K562 (cell line): ENCODE measurements at regions not wholly inside any gene's neighbourhood (a gene's known extent, or its start where the extent isn't known, plus 50 kb on each side); places are given as distances from the start of the nearest gene placed in this dataset.

Source experiments
- ATAC-seq: fragments of 200-7000 bp; cut with Tn5 transposase; 3 replicates; pipeline ENCODE4 v1.9.1; 2020; ENCODE audit warnings: moderate library complexity
- BruUV-seq: library from RNA; stranded (reverse); fragments of 400-500 nt; replicated peaks from 2 replicates; lab custom pipeline; 2021; lab: Mats Ljungman, UMichigan
- CTCF ChIA-PET: fragments of 300-600 bp; formaldehyde crosslinking; extraction: SDS; loops from one replicate; lab custom pipeline; 2021; ENCODE audit warnings: low intra/inter-chr PET ratio; lab: Yijun Ruan, JAX
- POLR2A ChIA-PET: fragments of 300-600, 350-650 bp; sonication (Branson Sonifier 250); formaldehyde crosslinking; extraction: SDS; loops from one replicate; lab custom pipeline; 2021; ENCODE audit warnings: antibody characterized with exemption, inconsistent platforms; lab: Yijun Ruan, JAX
- DNase-seq, 4 experiments: peaks; one replicate each; pipeline versions ENCODE4 v3.0.0 to v3.0.0-alpha.2; 2011 to 2018; ENCODE audit warnings: low spot score in 3 of 4, mixed read lengths in 3 of 4; ENCODE audit errors: extremely low read depth in 1 of 4
- FAIRE-seq: peaks from 2 replicates; lab custom pipeline; 2011; peaks lifted over from hg19 to GRCh38; lab: Jason Lieb, UNC
- H2AFZ ChIP-seq: 2 replicates; pipeline ENCODE4 v1.6.0; 2011; ENCODE audit warnings: low read depth, low read length, control low read depth, inconsistent platforms
- H3K27ac ChIP-seq: fragments of 200-600 bp; 3 replicates; pipeline ENCODE4 v1.8.0; 2011; ENCODE audit warnings: low read depth, mild to moderate bottlenecking, control low read depth, inconsistent platforms, low read length, moderate library complexity, mixed read lengths; ENCODE audit errors: extremely low read depth
- H3K27me3 ChIP-seq, 2 experiments: fragments of 300-600 bp in 1 of 2; 2 replicates in 1 of 2; 3 replicates in 1 of 2; pipeline versions ENCODE4 v1.6.0 to v1.8.0; 2011; ENCODE audit warnings: inconsistent platforms in 2 of 2, low read length in 2 of 2, mild to moderate bottlenecking in 1 of 2, mixed read lengths in 1 of 2, moderate library complexity in 1 of 2; ENCODE audit not compliant: control insufficient read depth in 2 of 2, insufficient read depth in 2 of 2
- H3K36me3 ChIP-seq: fragments of 300-600 bp; 3 replicates; pipeline ENCODE4 v1.8.0; 2011; ENCODE audit warnings: mild to moderate bottlenecking, low read length, inconsistent platforms; ENCODE audit not compliant: control insufficient read depth, insufficient read depth
- H3K4me1 ChIP-seq, 2 experiments: fragments of 200-600 bp in 1 of 2; replicated peaks in 1 of 2; 2 replicates in 1 of 2; 3 replicates in 1 of 2; pipeline versions ENCODE4 v1.5.1 to v1.8.0; 2011; ENCODE audit warnings: inconsistent platforms in 2 of 2, low read length in 2 of 2, mild to moderate bottlenecking in 1 of 2, mixed read lengths in 1 of 2, moderate library complexity in 1 of 2; ENCODE audit not compliant: control insufficient read depth in 2 of 2, insufficient read depth in 2 of 2
- H3K4me2 ChIP-seq: 2 replicates; pipeline ENCODE4 v1.6.1; 2011; ENCODE audit warnings: low read length, control low read depth, inconsistent platforms, mixed read lengths; ENCODE audit not compliant: insufficient read depth
- H3K4me3 ChIP-seq: fragments of 200-600 bp; sonication (generic), shearing (Covaris generic); 2 replicates; pipeline ENCODE4 v1.5.1; 2016; ENCODE audit warnings: control low read depth, inconsistent platforms
- H3K79me2 ChIP-seq: fragments of 200-600 bp; 3 replicates; pipeline ENCODE4 v1.8.0; 2011; ENCODE audit warnings: low read length, inconsistent platforms; ENCODE audit not compliant: control insufficient read depth, insufficient read depth
- H3K9ac ChIP-seq, 2 experiments: 2 replicates each; pipeline versions ENCODE4 v1.6.0 to v1.6.1; 2011; ENCODE audit warnings: low read depth in 2 of 2, low read length in 2 of 2, control low read depth in 1 of 2, inconsistent platforms in 1 of 2, mild to moderate bottlenecking in 1 of 2, mixed read lengths in 1 of 2; ENCODE audit not compliant: insufficient read depth in 1 of 2
- H3K9me1 ChIP-seq: one replicate; pipeline ENCODE4 v1.6.0; 2011; ENCODE audit warnings: inconsistent platforms, mild to moderate bottlenecking, low read length, moderate library complexity; ENCODE audit not compliant: control insufficient read depth, insufficient read depth
- H3K9me3 ChIP-seq: replicated peaks from 2 replicates; pipeline ENCODE4 v1.5.1; 2011; ENCODE audit warnings: low read depth, low read length, inconsistent platforms; ENCODE audit not compliant: control insufficient read depth, insufficient read depth
- H4K20me1 ChIP-seq: replicated peaks from 2 replicates; pipeline ENCODE4 v1.6.1; 2011; ENCODE audit warnings: low read length, inconsistent platforms, mixed read lengths; ENCODE audit not compliant: control insufficient read depth, insufficient read depth
- BMI1 ChIP-seq: fragments of 150-350 bp; IDR thresholded peaks from 2 replicates; pipeline ENCODE4 v1.6.1; 2014; ENCODE audit warnings: low read length
- HDAC6 ChIP-seq: IDR thresholded peaks from 2 replicates; pipeline ENCODE4 v1.6.1; 2012; ENCODE audit warnings: low read depth, mild to moderate bottlenecking, control low read depth, inconsistent platforms, low read length, moderate library complexity
- HMG20B ChIP-seq: fragments of 250-450 bp; sonication (Bioruptor Pico); IDR thresholded peaks from 2 replicates; pipeline ENCODE4 v1.5.0; 2021; ENCODE audit warnings: mild to moderate bottlenecking
- JUN ChIP-seq, 2 experiments: sonication (generic) in 1 of 2; formaldehyde crosslinking in 1 of 2; IDR thresholded peaks; 2 replicates each; pipeline versions ENCODE4 v1.6.1 to v1.8.0; 2012 to 2022; ENCODE audit warnings: borderline replicate concordance in 2 of 2, mild to moderate bottlenecking in 2 of 2, improper control_type of control experiment in 1 of 2, low read depth in 1 of 2, low read length in 1 of 2, missing genetic modification reagents in 1 of 2
- JUND ChIP-seq, 2 experiments: IDR thresholded peaks; 2 replicates in 1 of 2; 3 replicates in 1 of 2; pipeline ENCODE4 v1.6.1; 2011; ENCODE audit warnings: borderline replicate concordance in 2 of 2, low read depth in 2 of 2, low read length in 2 of 2, improper control_type of control experiment in 1 of 2, missing biosample characterization in 1 of 2, missing genetic modification characterization in 1 of 2, missing genetic modification reagents in 1 of 2
- SOX6 ChIP-seq: fragments of 450-650 bp; IDR thresholded peaks from 2 replicates; pipeline ENCODE4 v1.6.1; 2014; ENCODE audit warnings: mild to moderate bottlenecking
- TEAD1 ChIP-seq, 2 experiments: fragments of 450-650 bp in 1 of 2; sonication (generic) in 1 of 2; formaldehyde crosslinking; IDR thresholded peaks; 2 replicates each; pipeline versions ENCODE4 v1.4.0 to v1.8.0; 2020 to 2022; ENCODE audit warnings: mild to moderate bottlenecking in 2 of 2, missing genetic modification reagents in 1 of 2
- ZEB2 ChIP-seq: fragments of 450-650 bp; IDR thresholded peaks from 2 replicates; pipeline ENCODE4 v1.6.1; 2016
- ZKSCAN3 ChIP-seq: fragments of 250-450 bp; sonication (Bioruptor Pico); IDR thresholded peaks from 2 replicates; pipeline ENCODE4 v1.4.0; 2020
- WGBS: fragments of 100-300 bp; shearing (Covaris generic); methylation state at CpG from one replicate; pipeline ENCODE4 v1.1.6; 2016; ENCODE audit warnings: low coverage, mixed read lengths; ENCODE audit not compliant: insufficient coverage; ENCODE audit errors: missing lambda C conversion rate; 5-methylcytosine and 5-hydroxymethylcytosine counted together
- in situ Hi-C: fragments of 300-500 bp; cut with MboI; formaldehyde crosslinking; loops from 4 replicates; pipeline ENCODE4 v1.15.0; 2018; ENCODE audit warnings: inconsistent platforms, mixed read lengths
- intact Hi-C: fragments of 100-400 bp; cut with micrococcal nuclease; formaldehyde crosslinking; loops from 2 replicates; pipeline ENCODE4 v1.14.2; 2022
- TF ChIP-seq, protein P1 (sequence below): fragments of 450-650 bp; formaldehyde crosslinking; IDR thresholded peaks from 2 replicates; pipeline ENCODE4 v1.4.0; 2020; ENCODE audit warnings: mild to moderate bottlenecking, moderate library complexity

DNA sequence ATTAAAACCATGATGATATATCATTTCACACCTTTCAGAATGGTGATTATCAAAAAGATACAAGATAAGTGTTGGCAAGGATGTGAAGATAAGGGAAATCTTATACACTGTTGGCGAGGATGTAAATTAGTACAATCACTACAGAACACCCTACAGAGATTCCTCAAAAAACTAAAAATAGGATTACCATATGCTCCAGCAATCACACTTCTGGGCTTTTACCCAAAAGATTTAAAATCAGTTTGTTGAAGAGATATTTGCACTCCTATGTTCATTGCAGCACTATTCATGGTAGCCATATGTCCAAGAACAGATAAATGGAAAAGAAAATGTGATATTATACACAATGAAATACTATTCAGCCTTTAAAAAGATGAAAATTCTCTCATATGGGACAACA lies 240.4 kb downstream of the GABRG1 start:
- no peaks in the 10 kb centered on the region for H3K36me3 ChIP-seq
- TF ChIP-seq SOX6 (no peak), HDAC6 (no peak)
- TF ChIP-seq, protein P1, sequence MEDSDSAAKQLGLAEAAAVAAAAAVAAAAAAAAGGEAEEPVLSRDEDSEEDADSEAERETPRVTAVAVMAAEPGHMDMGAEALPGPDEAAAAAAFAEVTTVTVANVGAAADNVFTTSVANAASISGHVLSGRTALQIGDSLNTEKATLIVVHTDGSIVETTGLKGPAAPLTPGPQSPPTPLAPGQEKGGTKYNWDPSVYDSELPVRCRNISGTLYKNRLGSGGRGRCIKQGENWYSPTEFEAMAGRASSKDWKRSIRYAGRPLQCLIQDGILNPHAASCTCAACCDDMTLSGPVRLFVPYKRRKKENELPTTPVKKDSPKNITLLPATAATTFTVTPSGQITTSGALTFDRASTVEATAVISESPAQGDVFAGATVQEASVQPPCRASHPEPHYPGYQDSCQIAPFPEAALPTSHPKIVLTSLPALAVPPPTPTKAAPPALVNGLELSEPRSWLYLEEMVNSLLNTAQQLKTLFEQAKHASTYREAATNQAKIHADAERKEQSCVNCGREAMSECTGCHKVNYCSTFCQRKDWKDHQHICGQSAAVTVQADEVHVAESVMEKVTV: no peak
- intact Hi-C loops: no loop called here

DNA sequence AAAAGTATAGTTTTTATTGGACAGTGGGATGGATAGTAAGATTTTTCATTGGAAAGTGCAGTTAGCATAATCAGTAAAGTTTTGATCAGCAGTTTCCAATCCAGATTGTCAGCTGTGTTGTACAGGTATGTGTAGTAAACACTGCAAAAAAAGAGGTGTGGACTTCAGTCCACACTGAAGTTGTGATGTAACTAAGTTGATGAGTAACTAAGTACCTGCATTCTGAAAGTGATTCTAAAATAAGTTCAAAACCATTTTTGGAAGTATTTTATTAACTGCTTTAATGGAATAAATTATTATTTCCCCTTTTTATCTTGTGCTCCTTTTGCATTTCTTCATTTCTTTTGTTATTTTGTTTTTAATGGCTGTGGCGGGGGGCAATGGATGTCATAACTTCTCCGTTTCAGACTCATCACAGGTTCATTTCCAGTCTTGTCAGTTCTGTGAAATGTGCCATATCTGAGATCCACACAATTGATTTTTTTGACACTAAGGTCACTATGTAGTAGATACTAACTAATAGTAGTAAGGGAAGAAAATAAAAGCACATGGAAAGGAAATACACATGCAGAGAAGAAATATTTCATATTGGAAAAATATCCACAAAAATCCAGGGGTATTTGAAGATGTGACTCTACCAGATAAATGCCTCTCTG lies 247.5 kb downstream of the GABRG1 start:
- FAIRE-seq: no peak
- Histone ChIP-seq H3K79me2 (no peaks in the 10 kb centered on the region), H2AFZ (no peak overlapping the region), H3K9ac (no peak overlapping the region), H3K9me3 (no peaks in the 10 kb centered on the region), H4K20me1 (no peaks in the 10 kb centered on the region)
- WGBS: 17% methylated on average over 2 of the region's 2 CpGs
- DNase-seq: no peak
- TF ChIP-seq JUN (IDR thresholded peaks at IDR 0.05; ENCODE audit: borderline replicate concordance, low read depth, low read length) (no peak), JUN (CRISPR knock-in tag; IDR thresholded peaks at IDR 0.05; ENCODE audit: borderline replicate concordance) (no peak), BMI1 (no peak), TEAD1 (CRISPR knock-in tag; IDR thresholded peaks at IDR 0.05) (no peak), ZEB2 (no peak), JUND (IDR thresholded peaks at IDR 0.05; ENCODE audit: borderline replicate concordance, low read depth, low read length) (no peak), JUND (tag; IDR thresholded peaks at IDR 0.05; ENCODE audit: borderline replicate concordance, low read depth, low read length) (no peak), ZKSCAN3 (CRISPR knock-in tag) (no peak), HMG20B (no peak)
- TF ChIP-seq, all 486 proteins: peak for 0
- H3K27me3 ChIP-seq: no peaks in the 10 kb centered on the region
- BruUV-seq: no TSS peak
- no peaks in the 10 kb centered on the region for H3K36me3 ChIP-seq
- no peak overlapping the region for H3K4me3 ChIP-seq
- no peak overlapping the region for H3K4me2 ChIP-seq
- in situ Hi-C loops: no loop called here
- no peaks in the 10 kb centered on the region for H3K4me1 ChIP-seq
- POLR2A ChIA-PET: no interaction called here
- no peaks in the 10 kb centered on the region for H3K9me1 ChIP-seq
- ATAC-seq: no peak
- CTCF ChIA-PET: no interaction called here
- no peak overlapping the region for H3K27ac ChIP-seq
- intact Hi-C loops: no loop called here

More for the DNA sequence above, 240.4 kb downstream of the GABRG1 start:
- H3K27ac ChIP-seq: no peak overlapping the region
- ChIA-PET POLR2A (interaction anchor here (0.7 kb wide), 1 partner anchor 10 kb away, joined by 3 read pairs; no protein-coding TSS in a partner anchor), CTCF (no interaction called here)
- 0% methylated on average over 1 of the region's 1 CpG for WGBS
- H3K9ac ChIP-seq: no peak overlapping the region
- no peak overlapping the region for H3K4me3 ChIP-seq
- H3K27me3 ChIP-seq: no peaks in the 10 kb centered on the region
- DNase-seq: no peak
- no peak for FAIRE-seq
- no peaks in the 10 kb centered on the region for H3K9me1 ChIP-seq
- no peak overlapping the region for H3K4me2 ChIP-seq
- no peak for ATAC-seq
- no peaks in the 10 kb centered on the region for H3K79me2 ChIP-seq
- no peaks in the 10 kb centered on the region for H3K4me1 ChIP-seq
- H3K9me3 ChIP-seq: 0 out of 2 replicates have a peak, but pooled peaks cover 2% of the 10 kb centered on the region
- H2AFZ ChIP-seq: no peak overlapping the region
- BruUV-seq: no TSS peak
- in situ Hi-C loops: no loop called here
- H4K20me1 ChIP-seq: no peaks in the 10 kb centered on the region
